Fibroblast of lung (primary cell): ENCODE measurements at regions not wholly inside any gene's neighbourhood (a gene's known extent, or its start where the extent isn't known, plus 50 kb on each side); places are given as distances from the start of the nearest gene placed in this dataset.

Experiments
- CTCF ChIP-seq, 2 donors: IDR thresholded peaks in 1 of 2; conservative IDR thresholded peaks in 1 of 2; 1 replicate in 1 of 2; 2 replicates in 1 of 2; pipeline ENCODE4 v1.5.1; 2011 to 2012; ENCODE audit warnings: low read length in 2 of 2, control low read depth in 1 of 2, inconsistent platforms in 1 of 2, low read depth in 1 of 2, mild to moderate bottlenecking in 1 of 2
- EZH2 ChIP-seq: IDR thresholded peaks from 2 replicates; pipeline ENCODE4 v1.5.1; 2012; ENCODE audit warnings: low read length, control low read depth, mild to moderate bottlenecking; ENCODE audit errors: missing control alignments

DNA sequence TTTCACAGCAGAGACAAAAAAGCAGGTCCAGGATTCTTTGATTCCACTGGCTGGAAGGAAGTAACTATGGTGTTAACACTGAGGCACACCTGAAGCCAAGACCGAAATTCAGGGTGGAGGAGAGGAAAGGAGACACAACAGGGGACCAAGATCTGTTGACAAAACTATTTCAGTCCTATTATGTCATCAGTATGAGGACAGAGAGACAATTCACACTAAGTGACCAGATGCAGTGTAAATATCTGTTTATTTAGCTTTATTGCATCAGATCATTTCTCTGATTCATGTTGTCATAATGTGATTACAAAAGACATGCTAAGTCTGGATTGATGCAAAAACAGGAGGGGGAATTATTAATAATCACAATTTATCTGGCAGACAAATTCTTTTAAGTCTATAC is 118.8 kb downstream of the SIPA1L2 start:
- no peak for TF ChIP-seq CTCF (conservative IDR thresholded peaks at IDR 0.05 in 1 of 2, IDR thresholded peaks at IDR 0.05 in 1 of 2; ENCODE audit: low read depth in 1 of 2, low read length in 2 of 2)
- TF ChIP-seq EZH2, result no peak
